MCF 10A (cell line): ENCODE measurements at regions not wholly inside any gene's neighbourhood (a gene's known extent, or its start where the extent isn't known, plus 50 kb on each side); places are given as distances from the start of the nearest gene placed in this dataset.

Experiments
- BruUV-seq: library from RNA; stranded (reverse); fragments of 400-500 nt; replicated peaks from 2 replicates; lab custom pipeline; 2021; lab: Mats Ljungman, UMichigan
- CTCF ChIA-PET: fragments of 300-600 bp; sonication (Branson Sonifier 250); formaldehyde crosslinking; extraction: SDS; loops from one replicate; lab custom pipeline; 2021; ENCODE audit warnings: antibody characterized with exemption, inconsistent platforms; lab: Yijun Ruan, JAX
- POLR2A ChIA-PET: fragments of 300-600, 350-650 bp; sonication (Branson Sonifier 250); formaldehyde crosslinking; extraction: SDS; loops from one replicate; lab custom pipeline; 2020; ENCODE audit warnings: antibody characterized with exemption, inconsistent platforms; lab: Yijun Ruan, JAX
- DNase-seq: peaks from one replicate; pipeline ENCODE4 v3.0.0-alpha.2; 2018; ENCODE audit not compliant: unreplicated experiment
- H3K27ac Mint-ChIP-seq: one replicate; pipeline ENCODE4 v1.8.0; 2022; ENCODE audit warnings: mild to moderate bottlenecking, low read depth, mixed read lengths; ENCODE audit not compliant: unreplicated experiment
- H3K27me3 Mint-ChIP-seq: one replicate; pipeline ENCODE4 v1.8.0; 2022; ENCODE audit warnings: mixed read lengths; ENCODE audit not compliant: insufficient read depth, unreplicated experiment
- H3K36me3 Mint-ChIP-seq: one replicate; pipeline ENCODE4 v1.8.0; 2022; ENCODE audit warnings: mild to moderate bottlenecking, moderate library complexity, mixed read lengths; ENCODE audit not compliant: insufficient read depth, unreplicated experiment
- H3K4me1 Mint-ChIP-seq: one replicate; pipeline ENCODE4 v1.8.0; 2022; ENCODE audit warnings: mixed read lengths; ENCODE audit not compliant: insufficient read depth, unreplicated experiment
- H3K4me3 Mint-ChIP-seq: one replicate; pipeline ENCODE4 v1.8.0; 2022; ENCODE audit warnings: mild to moderate bottlenecking, moderate library complexity, mixed read lengths; ENCODE audit not compliant: unreplicated experiment
- H3K9me3 Mint-ChIP-seq: one replicate; pipeline ENCODE4 v1.8.0; 2022; ENCODE audit warnings: mixed read lengths; ENCODE audit not compliant: unreplicated experiment
- CTCF ChIP-seq: fragments of 200-600 bp; IDR thresholded peaks from one replicate; pipeline ENCODE4 v1.8.0; 2022; ENCODE audit warnings: antibody characterized with exemption, mild to moderate bottlenecking; ENCODE audit not compliant: unreplicated experiment
- intact Hi-C: fragments of 100-400 bp; cut with micrococcal nuclease; formaldehyde crosslinking; loops from 2 replicates; pipeline ENCODE4 v1.14.1; 2022

- ChIA-PET POLR2A (interaction anchor here (0.5 kb wide), 1 partner anchor 25 kb away, joined by 3 read pairs; no protein-coding TSS in a partner anchor), CTCF (interaction anchor here (0.6 to 1.1 kb wide), 4 partner anchors 21 to 611 kb away, joined by 3 read pairs; no protein-coding TSS in a partner anchor)
- no peaks in the 10 kb centered on the region for H3K4me1 Mint-ChIP-seq
- H3K36me3 Mint-ChIP-seq, result no peaks in the 10 kb centered on the region
- H3K4me3 Mint-ChIP-seq, result no peak overlapping the region
- no peak for TF ChIP-seq CTCF
- H3K9me3 Mint-ChIP-seq, result no peaks in the 10 kb centered on the region
- peaks cover 12% of the 10 kb centered on the region for H3K27me3 Mint-ChIP-seq
- DNase-seq, result no peak
- intact Hi-C loops, result no loop called here
- BruUV-seq, result no TSS peak
- no peak overlapping the region for H3K27ac Mint-ChIP-seq
Measured at GRCh38 chr12:66881386-66881785, 202.5 kb upstream of the GRIP1 start.

- no peak for DNase-seq
- Mint-ChIP-seq H3K4me3 (no peak overlapping the region), H3K27me3 (peaks cover 12% of the 10 kb centered on the region), H3K9me3 (no peaks in the 10 kb centered on the region), H3K4me1 (no peaks in the 10 kb centered on the region), H3K36me3 (no peaks in the 10 kb centered on the region), H3K27ac (no peak overlapping the region)
- ChIA-PET CTCF (no interaction called here), POLR2A (no interaction called here)
- no peak for TF ChIP-seq CTCF
- no TSS peak for BruUV-seq
- intact Hi-C loops, result no loop called here
Measured at GRCh38 chr12:66884091-66884490, 205.2 kb upstream of the GRIP1 start.

- peaks cover 12% of the 10 kb centered on the region for H3K27me3 Mint-ChIP-seq
- no peaks in the 10 kb centered on the region for H3K4me1 Mint-ChIP-seq
- intact Hi-C loops, result no loop called here
- DNase-seq, result no peak
- ChIA-PET POLR2A (no interaction called here), CTCF (interaction anchor here (1.0 kb wide), 1 partner anchor 336 kb away, joined by 4 read pairs; no protein-coding TSS in a partner anchor)
- H3K4me3 Mint-ChIP-seq, result no peak overlapping the region
- no peak for TF ChIP-seq CTCF
- H3K27ac Mint-ChIP-seq, result no peak overlapping the region
- H3K9me3 Mint-ChIP-seq, result no peaks in the 10 kb centered on the region
- BruUV-seq, result no TSS peak
- H3K36me3 Mint-ChIP-seq, result no peaks in the 10 kb centered on the region
Measured at GRCh38 chr12:66885115-66885875, 206.4 kb upstream of the GRIP1 start.

GRCh38 chr12:66896797-66897196, 217.9 kb upstream of the GRIP1 start:
- DNase-seq, result no peak
- no peaks in the 10 kb centered on the region for H3K27me3 Mint-ChIP-seq
- H3K27ac Mint-ChIP-seq, result no peak overlapping the region
- peaks cover 5% of the 10 kb centered on the region for H3K4me1 Mint-ChIP-seq
- H3K9me3 Mint-ChIP-seq, result no peaks in the 10 kb centered on the region
- CTCF ChIA-PET, result interaction anchor here (0.6 to 1.2 kb wide), 3 partner anchors 9 to 323 kb away, joined by 3 to 5 read pairs (median 3); no protein-coding TSS in a partner anchor
- BruUV-seq, result no TSS peak
- no peaks in the 10 kb centered on the region for H3K36me3 Mint-ChIP-seq
- TF ChIP-seq CTCF, result no peak
- POLR2A ChIA-PET, result no interaction called here
- intact Hi-C loops, result no loop called here
- H3K4me3 Mint-ChIP-seq, result no peak overlapping the region
